Suppressor macrophage treated with lipopolysaccharide for 1 hour (primary cell): ENCODE measurements at regions not wholly inside any gene's neighbourhood (a gene's known extent, or its start where the extent isn't known, plus 50 kb on each side); places are given as distances from the start of the nearest gene placed in this dataset.
"Not testable (repeated sequence)": the region's sequence is repeated elsewhere in the genome, so short reads cannot be mapped to it uniquely, and the experiment has no call there.

Experiments used
- DNase-seq, 3 donors: peaks; one replicate each; pipeline ENCODE4 v3.0.0-alpha.2; 2020 to 2022

GRCh38 chr16:31702796-31703195 is 170.8 kb upstream of the ZNF267 start:
- DNase-seq, result no peak

GRCh38 chr16:31703526-31704128 is 170.0 kb upstream of the ZNF267 start:
- no peak for DNase-seq

- DNase-seq, result no peak
Measured at GRCh38 chr16:31704138-31704537, 169.5 kb upstream of the ZNF267 start.

GRCh38 chr16:31705371-31705770 is 168.2 kb upstream of the ZNF267 start:
- no peak for DNase-seq

GRCh38 chr16:31706318-31706717 is 167.3 kb upstream of the ZNF267 start:
- no peak for DNase-seq

GRCh38 chr16:31706925-31707324 is 166.7 kb upstream of the ZNF267 start:
- DNase-seq, result no peak

GRCh38 chr16:31707743-31708335 is 165.8 kb upstream of the ZNF267 start:
- DNase-seq, result no peak

GRCh38 chr16:31708348-31708747 is 165.3 kb upstream of the ZNF267 start:
- DNase-seq, result no peak

- no peak for DNase-seq
Measured at GRCh38 chr16:31709181-31709580, 164.4 kb upstream of the ZNF267 start.

- no peak for DNase-seq
Measured at GRCh38 chr16:31710134-31710533, 163.5 kb upstream of the ZNF267 start.

GRCh38 chr16:31710880-31711279 is 162.7 kb upstream of the ZNF267 start:
- DNase-seq, result no peak

- no peak for DNase-seq
Measured at GRCh38 chr16:31711344-31711845, 162.2 kb upstream of the ZNF267 start.

GRCh38 chr16:31712064-31712540 is 161.5 kb upstream of the ZNF267 start:
- no peak for DNase-seq

- DNase-seq, result peak; percentile 94 to 95 (median 94)
Measured at GRCh38 chr16:31713071-31713944, 160.3 kb upstream of the ZNF267 start.

GRCh38 chr16:31713945-31714902 is 159.4 kb upstream of the ZNF267 start:
- no peak for DNase-seq

- no peak for DNase-seq
Measured at GRCh38 chr16:31714903-31715504, 158.6 kb upstream of the ZNF267 start.

GRCh38 chr16:31715915-31716314 is 157.7 kb upstream of the ZNF267 start:
- no peak for DNase-seq

GRCh38 chr16:31718998-31719397 is 154.6 kb upstream of the ZNF267 start:
- no peak for DNase-seq

- DNase-seq, result no peak
Measured at GRCh38 chr16:31727553-31727952, 146.1 kb upstream of the ZNF267 start.

- no peak for DNase-seq
Measured at GRCh38 chr16:31734265-31734664, 139.3 kb upstream of the ZNF267 start.

GRCh38 chr16:31745098-31745497 is 128.5 kb upstream of the ZNF267 start:
- not testable (repeated sequence) for DNase-seq

- no peak for DNase-seq
Measured at GRCh38 chr16:31745900-31746299, 127.7 kb upstream of the ZNF267 start.
